HG03354 (cell line): ENCODE measurements at regions not wholly inside any gene's neighbourhood (a gene's known extent, or its start where the extent isn't known, plus 50 kb on each side); places are given as distances from the start of the nearest gene placed in this dataset.

ENCODE experiments used
- ATAC-seq: cut with Tn5 transposase; IDR thresholded peaks from one replicate; pipeline ENCODE4 v1.9.1; 2021; ENCODE audit warnings: mild to moderate bottlenecking; ENCODE audit not compliant: unreplicated experiment, poor library complexity, severe bottlenecking

GRCh38 chr20:57004951-57005933 is 261.2 kb downstream of the BMP7 start:
- no peak for ATAC-seq

- no peak for ATAC-seq
Measured at GRCh38 chr20:57006411-57007170, 259.9 kb downstream of the BMP7 start.

GRCh38 chr20:57007171-57007540 is 259.3 kb downstream of the BMP7 start:
- ATAC-seq: no peak

GRCh38 chr20:57008217-57008616 is 258.2 kb downstream of the BMP7 start:
- no peak for ATAC-seq

GRCh38 chr20:57009355-57009754 is 257.1 kb downstream of the BMP7 start:
- no peak for ATAC-seq

- ATAC-seq: no peak
Measured at GRCh38 chr20:57009775-57010174, 256.7 kb downstream of the BMP7 start.

- ATAC-seq: no peak
Measured at GRCh38 chr20:57012691-57013090, 253.8 kb downstream of the BMP7 start.

- ATAC-seq: no peak
Measured at GRCh38 chr20:57013217-57013616, 253.2 kb downstream of the BMP7 start.

- no peak for ATAC-seq
Measured at GRCh38 chr20:57013741-57014140, 252.7 kb downstream of the BMP7 start.

- ATAC-seq: no peak
Measured at GRCh38 chr20:57020364-57020763, 246.1 kb downstream of the BMP7 start.

GRCh38 chr20:57022306-57022705 is 244.1 kb downstream of the BMP7 start:
- no peak for ATAC-seq

- no peak for ATAC-seq
Measured at GRCh38 chr20:57023007-57023406, 243.4 kb downstream of the BMP7 start.

- ATAC-seq: no peak
Measured at GRCh38 chr20:57023997-57024396, 242.4 kb downstream of the BMP7 start.

- ATAC-seq: no peak
Measured at GRCh38 chr20:57024849-57025248, 241.6 kb downstream of the BMP7 start.

GRCh38 chr20:57025261-57025660 is 241.2 kb downstream of the BMP7 start:
- no peak for ATAC-seq

GRCh38 chr20:57025666-57026224 is 240.7 kb downstream of the BMP7 start:
- no peak for ATAC-seq

- no peak for ATAC-seq
Measured at GRCh38 chr20:57027777-57028176, 238.7 kb downstream of the BMP7 start.

- ATAC-seq: no peak
Measured at GRCh38 chr20:57030611-57031600, 235.5 kb downstream of the BMP7 start.

GRCh38 chr20:57031867-57032355 is 234.5 kb downstream of the BMP7 start:
- no peak for ATAC-seq
